ENCODE measurements at regions not wholly inside any gene's neighbourhood (a gene's known extent, or its start where the extent isn't known, plus 50 kb on each side); places are given as distances from the start of the nearest gene placed in this dataset.
"Not testable (repeated sequence)": the region's sequence is repeated elsewhere in the genome, so short reads cannot be mapped to it uniquely, and the experiment has no call there.

DNA sequence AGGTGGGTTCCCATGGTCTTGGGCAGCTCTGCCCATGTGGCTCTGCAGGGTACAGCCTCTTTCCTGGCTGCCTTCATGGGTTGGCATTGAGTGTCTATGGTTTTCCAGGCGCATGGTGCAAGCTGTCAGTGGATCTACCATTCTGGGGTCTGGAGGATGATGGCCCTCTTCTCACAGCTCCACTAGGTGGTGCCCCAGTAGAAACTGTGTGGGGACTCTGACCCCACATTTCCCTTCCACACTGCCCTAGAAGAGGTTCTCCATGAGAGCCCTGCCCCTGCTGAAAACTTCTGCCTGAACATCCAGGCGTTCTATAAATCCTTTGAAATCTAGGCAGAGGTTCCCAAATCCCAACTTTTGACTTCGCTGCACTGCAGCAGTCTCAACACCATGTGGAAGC, 174.0 kb upstream of the CTNND2 start:
- DNase-seq = not testable (repeated sequence)

DNA sequence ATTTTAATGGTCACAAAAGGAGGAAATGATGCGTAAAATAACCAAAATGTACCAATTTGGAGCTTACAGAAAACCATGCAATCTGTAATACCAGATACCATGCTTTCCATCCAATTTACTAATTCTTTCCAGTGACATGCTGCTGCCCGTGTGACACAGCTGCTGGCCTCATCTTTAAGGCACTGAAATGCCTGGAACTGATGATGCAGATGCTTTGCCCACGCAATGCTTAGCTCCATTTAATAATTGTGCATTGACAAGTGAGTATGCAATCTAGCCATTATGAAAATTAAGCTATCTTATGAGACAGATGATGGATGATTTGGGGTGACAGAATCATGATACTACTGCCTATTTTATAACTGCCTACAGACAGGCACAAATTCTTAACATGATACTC, 169.2 kb upstream of the CTNND2 start:
- no peak for DNase-seq

DNA sequence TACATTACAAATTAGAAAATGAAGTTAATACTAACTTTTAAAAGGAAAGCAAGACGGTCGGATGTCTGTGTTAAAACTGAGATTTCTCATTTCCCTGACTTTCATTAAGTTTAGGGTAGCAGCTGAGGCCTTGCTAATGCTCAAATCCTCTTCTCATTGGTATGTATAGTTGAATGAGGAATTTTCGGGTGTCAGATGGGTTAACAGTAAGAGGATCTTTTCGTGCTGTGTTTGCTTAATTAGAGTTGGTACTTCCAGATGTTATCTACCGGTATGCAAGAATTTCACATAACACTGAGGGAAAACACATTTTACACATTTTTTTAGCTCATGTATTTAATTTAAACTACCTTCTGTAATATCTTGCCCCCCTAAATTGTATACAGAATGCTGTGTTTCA, 168.2 kb upstream of the CTNND2 start:
- no peak for DNase-seq

DNA sequence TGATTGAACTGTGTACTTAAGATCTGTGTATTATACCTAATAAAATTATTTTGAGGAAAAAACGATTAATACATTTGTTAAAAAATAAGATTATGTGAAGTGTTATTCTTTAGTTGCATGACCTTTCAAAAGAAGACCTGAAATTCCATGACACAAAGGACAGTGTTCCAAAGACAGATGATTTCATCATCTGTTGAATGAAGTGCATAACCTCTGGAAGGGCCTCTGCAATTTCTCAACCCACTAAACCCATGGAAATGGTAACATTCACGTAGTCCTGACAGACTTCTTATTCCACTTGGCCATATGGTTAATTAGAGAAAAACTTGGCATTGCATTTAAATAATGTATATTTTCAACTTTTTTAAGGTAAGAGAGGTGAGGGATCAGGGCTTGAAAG, 167.2 kb upstream of the CTNND2 start:
- DNase-seq = no peak

DNA sequence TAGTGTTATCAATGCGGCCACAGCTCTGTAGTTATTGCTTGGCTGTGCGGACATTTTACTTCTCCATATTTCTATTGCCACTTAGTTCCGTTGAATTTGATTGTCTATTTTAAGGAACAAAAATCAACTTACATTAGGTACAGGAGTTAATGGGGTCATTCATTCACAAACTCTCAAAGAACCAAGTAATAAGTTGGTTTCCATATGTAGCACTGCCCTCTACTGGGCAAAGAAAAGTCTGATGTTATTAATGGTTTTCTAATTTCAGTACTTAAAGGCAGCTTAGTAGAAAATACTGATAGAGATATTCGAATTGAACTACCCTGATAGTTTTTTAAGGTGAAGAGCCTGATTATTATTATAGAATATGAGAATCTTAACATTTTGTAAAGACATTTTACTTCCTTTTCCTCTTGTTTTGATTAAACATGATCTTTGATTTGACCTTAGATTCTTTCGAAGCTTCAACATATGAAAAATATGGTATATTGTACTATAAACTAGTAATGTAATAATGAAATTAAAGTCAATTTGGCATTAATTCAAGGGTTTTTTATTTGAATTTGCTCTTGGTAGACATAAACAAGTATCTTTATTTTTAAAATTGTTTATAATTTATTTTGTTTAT, 119.5 kb upstream of the CTNND2 start:
- peak; percentile 25 for DNase-seq

DNA sequence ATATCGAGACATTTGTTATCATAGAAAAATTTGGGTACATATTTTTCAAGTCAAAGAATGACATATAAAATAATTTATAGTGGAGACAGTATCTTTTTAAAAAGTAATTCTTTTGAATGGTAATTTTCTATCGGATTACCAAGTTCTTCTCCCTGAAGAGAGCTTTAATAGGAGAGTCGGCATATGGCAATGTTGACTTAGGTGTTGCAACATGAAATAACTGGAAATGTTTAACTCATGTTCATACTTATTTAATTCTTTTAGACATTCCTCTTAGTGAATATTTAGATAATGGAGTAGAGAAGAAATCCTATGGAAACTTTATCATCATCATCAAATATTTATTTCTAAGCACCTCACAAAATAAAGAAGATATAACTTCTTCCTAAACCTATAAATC, 118.2 kb upstream of the CTNND2 start:
- DNase-seq = no peak

DNA sequence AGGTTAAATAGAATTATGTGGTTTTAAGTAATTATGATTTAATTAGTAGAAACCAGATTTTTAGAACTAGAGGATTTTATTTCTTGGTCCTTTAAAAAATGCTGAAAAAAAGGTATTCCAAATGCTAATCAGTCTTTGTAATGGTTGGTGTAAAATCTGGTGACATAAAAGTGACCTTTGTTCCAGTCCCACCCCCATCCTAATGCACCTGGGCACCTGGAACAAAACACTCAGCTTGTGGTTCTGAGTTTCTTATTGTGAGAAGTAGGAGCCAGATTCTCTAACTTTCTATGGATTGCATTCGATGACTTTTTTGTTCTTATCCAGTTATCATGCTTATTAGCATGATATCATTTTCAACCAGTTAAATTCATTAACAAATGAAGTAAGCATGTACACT, 115.1 kb upstream of the CTNND2 start:
- DNase-seq = no peak

DNA sequence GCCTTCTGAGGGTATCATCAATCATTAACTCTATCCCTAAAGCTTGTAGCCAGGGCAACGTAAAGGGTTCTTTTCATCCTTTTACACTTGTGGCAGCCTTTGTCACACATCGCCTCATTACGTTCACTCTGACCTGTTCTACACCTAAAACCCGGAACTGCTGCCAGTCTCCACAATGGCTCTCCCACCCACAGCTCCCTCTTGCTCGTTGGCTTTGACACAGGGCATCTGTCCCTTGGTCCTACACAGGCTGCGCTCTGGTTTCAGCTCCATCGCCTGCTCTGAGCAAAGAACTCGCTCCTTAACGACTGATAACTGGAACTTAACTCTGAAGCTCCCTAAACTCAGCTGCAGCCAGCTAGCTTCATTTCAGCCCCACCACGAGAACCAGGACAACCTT, 112.8 kb upstream of the CTNND2 start:
- DNase-seq = no peak

DNA sequence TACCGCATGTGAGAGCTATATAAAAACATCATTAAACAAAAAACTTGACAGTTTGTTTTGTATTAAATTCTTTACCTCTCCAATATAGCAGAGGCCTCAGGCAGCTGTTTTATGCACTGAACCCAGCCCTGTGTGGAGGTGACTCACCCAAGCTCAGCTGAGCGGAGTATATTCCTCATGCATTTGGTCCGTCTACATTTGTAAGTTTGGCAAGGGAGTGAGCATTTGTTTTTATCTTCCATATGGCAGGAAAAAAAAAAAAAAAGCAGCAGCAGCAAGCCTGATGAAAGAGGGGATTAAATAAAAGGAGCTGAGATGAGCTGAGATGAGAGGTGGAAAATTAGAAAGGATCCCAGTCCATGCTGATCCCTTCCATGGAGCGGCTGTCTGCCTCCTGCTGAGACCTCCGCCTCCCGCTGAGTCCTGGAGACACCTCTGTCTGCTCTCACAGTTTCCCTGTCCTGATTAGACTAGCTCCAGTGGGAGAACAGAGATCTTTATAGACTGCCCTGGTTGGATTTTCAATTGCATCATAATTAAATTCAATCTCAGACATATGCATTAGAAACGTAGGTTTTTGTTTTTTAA, 112.0 kb upstream of the CTNND2 start:
- peak; percentile 73 for DNase-seq

DNA sequence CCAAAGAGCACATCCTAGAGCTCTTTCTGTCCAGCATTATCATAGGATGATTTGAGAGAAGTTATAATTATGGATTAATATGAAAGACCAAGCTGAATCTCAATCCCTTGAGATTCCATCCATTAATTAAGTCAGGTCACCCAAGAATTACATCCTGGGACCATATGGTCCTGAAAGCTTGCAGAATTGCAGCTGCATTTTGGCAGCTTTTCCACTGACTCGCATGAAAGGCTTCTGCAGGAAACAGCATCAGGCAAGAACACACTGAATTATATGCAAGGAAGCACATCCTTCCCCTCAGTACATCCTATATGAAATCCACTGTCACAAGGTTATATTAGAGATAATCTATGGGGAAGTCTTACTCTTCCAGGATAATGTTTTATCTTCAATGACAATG, 109.1 kb upstream of the CTNND2 start:
- DNase-seq = peak; percentile 33

DNA sequence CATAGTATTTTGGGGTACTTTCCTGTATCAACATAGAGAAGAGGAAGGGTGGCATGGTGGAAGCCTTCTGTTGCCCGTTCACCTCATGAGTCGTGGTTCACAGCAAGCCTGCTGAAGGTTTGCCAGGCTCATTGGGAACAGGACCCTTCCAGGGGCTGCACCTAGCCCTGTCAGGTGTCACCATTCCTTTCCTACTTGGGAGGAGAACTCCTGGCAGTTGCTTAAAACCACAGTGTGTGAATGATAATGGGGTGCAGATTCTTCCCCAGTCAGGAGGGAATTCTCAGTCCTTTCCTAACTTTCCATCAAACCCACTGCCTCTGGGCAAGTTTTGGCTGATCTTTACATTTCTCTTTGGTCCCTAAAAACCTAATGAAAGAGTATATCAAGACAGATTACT, 99.4 kb upstream of the CTNND2 start:
- DNase-seq = no peak

DNA sequence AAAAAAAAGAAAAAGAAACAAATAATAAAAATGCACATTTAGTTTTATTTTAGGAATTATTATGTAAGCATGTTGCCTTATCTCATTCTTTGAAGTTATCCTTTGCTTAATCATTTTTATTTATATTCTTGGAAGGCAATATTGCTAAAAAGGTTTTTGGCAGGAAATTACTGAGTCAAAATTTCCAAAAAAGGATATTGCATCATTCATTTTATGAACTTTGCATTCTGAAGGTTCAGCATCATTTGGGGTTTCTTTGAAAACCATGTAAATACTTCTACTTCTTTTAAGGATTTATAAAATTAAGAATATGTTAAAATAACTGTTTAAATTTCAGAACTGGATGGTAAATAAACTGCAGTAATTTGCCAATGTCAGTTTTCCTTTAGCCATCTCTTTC, 94.2 kb upstream of the CTNND2 start:
- no peak for DNase-seq

DNA sequence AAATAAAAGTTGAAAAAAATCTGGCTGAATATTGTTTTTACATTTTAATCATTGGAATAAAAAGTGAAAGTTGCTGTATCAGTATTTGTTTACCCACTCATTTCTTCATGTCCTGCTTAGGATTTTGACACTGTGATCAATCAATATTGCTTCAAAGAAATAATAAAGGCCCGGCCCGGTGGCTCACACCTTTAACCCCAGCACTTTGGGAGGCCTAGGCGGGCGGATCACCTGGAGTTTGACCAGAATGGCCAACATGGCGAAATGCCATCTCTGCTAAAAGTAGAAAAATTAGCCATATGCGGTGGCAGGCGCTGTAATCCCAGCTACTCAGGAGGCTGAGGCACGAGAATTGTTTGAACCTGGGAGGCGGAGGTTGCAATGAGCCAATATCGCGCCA, 93.7 kb upstream of the CTNND2 start:
- DNase-seq = no peak

DNA sequence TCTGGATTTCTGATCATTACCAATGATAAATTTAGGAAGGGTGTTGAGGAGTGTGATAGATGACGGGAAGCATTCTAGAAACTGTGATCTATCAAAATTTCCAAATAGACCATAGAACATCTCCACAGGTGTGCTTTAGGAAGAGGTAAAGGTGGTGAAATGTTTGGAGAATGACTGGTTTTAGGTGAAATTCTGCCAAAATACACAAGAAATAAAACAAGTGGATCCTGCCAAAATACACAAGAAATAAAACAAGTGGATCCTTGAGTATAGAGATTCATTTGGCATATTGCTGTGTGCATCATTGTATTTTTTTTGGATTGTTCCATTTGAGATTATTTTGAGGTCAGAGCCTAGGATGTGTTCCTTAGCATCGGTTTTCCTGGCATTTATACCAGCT, 88.3 kb upstream of the CTNND2 start:
- no peak for DNase-seq

DNA sequence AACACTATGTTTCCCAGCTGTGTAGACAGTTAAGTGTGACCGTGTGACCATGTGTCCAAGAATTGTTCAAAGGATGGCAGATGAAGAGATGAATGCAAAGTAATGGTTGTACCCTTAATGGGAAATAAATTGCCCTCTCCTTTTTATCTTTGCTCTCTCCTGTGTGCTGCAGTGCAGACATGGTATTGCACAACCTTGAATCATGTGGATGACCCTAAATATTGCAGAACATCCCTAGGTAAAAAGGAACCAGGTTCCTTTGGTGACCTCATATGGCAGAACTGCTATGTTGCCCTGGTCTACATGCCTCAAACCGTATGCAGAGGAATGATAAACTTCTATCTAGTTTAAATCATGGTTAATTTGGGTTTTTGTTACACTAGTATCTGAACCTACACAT, 81.7 kb upstream of the CTNND2 start:
- DNase-seq = no peak

DNA sequence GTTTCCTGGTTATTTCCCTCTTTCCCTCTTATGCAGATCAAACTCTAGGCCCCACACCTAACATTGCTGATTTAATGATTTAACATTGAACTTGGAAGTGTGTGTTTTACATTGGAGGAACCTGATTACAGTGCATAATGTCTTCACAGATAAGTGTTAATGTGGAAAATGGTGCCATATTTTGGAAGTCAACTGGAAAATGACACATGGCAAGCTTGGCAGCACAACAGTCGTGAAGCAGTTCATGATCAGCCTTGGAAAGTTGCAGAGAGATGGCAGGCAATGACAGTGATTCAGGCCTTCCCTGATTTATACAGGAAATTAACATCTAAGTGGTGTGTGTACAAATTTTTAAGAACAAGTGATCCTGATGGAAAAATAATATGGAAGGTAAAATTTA, 80.0 kb upstream of the CTNND2 start:
- no peak for DNase-seq

DNA sequence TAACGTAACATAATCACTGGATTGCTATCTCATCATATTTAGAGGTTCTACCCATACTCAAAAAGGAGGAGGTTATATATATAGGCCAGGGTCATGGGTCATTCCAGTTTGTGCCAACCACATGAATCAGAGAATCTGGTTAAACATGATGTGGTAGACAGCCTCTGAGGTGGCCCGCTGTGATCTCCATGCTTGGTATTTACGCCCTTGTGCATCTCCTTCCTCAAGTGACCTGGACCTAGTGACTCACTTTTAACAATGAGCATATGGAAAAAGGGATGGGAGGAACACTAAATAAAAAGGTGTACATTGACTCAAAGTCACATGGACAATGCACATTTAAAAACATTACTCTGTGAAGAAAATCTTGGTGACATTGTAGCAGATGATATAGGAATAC, 77.7 kb upstream of the CTNND2 start:
- no peak for DNase-seq

DNA sequence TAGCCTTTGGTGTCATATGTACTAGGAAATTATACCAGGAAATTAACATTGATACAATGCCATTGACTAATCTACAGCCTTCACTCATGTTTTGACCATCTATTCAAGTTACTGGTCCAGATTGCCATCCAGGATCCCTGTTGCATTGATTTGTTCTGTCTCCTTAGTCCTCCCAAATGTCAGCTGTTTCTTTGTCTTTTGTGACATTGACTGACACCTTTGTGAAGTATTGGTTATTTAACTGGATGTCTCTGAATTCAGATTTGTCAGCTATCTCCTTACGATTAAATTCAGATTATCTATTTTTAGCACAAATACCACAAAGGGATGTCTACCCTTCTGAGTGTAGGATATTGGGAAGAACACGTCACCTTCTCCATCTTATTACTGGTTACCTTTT, 73.7 kb upstream of the CTNND2 start:
- no peak for DNase-seq

DNA sequence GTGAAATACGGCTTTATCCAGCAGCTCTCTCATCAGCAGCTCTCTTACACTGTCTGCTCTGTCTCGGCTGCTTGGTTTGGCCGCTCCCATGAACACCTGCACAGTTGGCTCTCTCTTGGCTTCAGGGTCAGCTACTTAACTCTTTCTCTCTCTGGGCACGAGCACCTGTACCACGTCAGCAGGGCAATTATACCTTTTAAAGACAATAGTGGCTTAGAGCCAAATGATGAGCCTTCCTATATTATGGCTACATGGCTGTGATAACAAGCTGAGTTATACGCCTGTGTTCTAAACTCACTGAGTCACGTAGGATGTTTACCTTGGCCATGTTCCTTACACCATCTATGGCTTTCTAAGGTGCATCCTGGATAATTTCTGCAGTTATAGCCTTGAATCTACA, 69.2 kb upstream of the CTNND2 start:
- DNase-seq = no peak

DNA sequence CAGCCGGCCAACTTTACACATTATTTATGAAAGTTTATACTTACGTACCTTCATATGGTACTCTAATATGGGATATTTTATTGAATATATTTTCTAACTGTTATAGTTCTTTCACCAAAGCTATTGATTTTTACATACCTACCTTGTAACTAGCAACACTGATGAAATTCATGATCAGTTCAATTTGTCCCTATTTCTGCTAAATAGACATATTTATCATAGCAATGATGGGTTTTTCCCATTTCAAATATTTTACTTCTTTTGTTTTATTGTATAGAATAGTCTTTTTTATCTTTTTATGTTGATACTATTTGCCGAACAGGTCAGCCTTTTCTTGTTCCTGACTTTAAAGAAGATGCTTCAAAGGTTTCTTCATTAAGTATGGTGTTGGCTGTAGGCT, 59.0 kb upstream of the CTNND2 start:
- no peak for DNase-seq

DNA sequence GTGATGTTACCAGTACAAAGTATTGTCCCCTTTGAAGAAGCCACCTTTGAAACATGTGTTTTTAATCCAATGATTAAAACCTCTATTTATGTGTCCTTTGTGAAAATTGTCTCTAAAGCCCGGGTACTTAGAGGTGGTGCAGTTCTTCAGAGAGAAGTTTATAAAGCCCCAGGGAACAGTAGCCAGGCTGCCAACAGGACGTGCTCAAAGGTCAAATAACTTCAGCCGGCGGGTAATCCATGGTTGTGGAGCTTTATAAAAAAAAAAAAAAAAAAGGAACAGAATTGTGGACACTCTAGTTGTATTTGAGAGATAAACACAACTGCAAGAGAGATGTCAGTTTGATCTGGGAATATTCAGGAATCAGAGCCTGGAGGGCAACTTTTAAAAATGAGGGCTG, 57.9 kb upstream of the CTNND2 start:
- DNase-seq = no peak

DNA sequence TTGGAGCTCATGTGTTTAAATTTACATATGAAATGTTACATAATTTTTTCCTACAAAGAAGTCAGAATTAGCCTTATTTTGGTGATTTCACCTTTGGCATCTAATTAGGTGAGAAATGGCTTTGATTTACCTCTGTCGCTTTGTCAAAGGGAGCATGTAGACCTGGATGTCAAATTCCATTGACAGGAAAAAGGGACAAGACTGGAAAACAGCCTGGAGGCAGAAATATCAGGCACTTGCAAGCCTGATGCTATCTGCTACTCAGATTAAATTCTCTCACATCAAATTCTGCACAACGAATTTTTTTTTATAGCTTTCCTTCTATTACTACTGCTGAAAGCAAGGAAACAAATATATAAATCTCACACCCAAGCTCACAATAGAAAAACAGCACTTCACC, 54.1 kb upstream of the CTNND2 start:
- no peak for DNase-seq

DNA sequence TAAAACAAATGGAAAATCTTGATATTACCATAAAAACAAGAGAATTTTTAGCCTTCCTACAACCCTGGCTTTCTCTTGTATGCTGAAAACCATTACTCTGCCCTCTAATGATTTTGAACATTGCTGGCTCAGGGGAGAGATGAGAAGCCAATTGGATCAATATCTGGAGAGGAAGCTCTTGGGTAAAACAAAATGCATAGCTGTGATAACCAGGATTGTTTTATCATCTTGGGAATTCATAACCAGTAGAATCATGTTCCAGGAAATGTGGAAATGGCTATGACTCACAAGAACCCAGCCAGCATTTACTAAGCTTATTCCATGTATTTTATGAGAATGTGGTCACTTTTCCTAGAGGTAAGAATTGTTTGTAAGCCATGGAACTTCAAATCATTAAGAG, 51.1 kb upstream of the CTNND2 start:
- no peak for DNase-seq

Measured in NCI-H2171 (cell line).